Hypothalamus (tissue), 51 donors: ENCODE measurements at regions not wholly inside any gene's neighbourhood (a gene's known extent, or its start where the extent isn't known, plus 50 kb on each side); places are given as distances from the start of the nearest gene placed in this dataset.
A peak's percentile ranks its signal among the peaks of the same experiment; 100 is the strongest.

ENCODE experiments used
- DNase-seq, 51 donors: peaks; one replicate each; lab custom pipeline; 2025; lab: John Stamatoyannopoulos, UW

- no peak for DNase-seq
These were observed 186.7 kb upstream of the SLITRK2 start for GRCh38 chrX:145630806-145631435.

- DNase-seq, result no peak
These were observed 186.1 kb upstream of the SLITRK2 start for GRCh38 chrX:145631461-145631951.

DNA sequence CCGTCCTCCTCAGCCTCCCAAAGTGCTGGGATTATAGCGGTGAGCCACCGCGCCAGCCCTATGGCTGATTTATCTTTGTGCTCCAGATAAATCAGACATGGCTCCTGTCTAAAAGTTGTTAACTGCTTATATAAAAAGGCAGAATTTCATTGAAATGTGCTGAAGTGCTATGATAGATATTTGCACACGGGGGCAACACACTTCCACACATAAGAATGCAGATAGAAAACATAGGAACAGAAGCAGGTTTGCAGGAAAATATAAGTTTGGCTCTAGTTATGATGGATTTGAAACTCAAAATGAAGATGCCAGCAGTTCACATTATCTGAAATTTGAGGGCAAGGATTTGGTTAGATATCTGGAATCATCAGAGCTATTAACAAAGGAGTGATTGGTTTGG, 163.1 kb upstream of the SLITRK2 start:
- DNase-seq, result peak in 2 of 51 donors; percentile 0 to 12

DNA sequence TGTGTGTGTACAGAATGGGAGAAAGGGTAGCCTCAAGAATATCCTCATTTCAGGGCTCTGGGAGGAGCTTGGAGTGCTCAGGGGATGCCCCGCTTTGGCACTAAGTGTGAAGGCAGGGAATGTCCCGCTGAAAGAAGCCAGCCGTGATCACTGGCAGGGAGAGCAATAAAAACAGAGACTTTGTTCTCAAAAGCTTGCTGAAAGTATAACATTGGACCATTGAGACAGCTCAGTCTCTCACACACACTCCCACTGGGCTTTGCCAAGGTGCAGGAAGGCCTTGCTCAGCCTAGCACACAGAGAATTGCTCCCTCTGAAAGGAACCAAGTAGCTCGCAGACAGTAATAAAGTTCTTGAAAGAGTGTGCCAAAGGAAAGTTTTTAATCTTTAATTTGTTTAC, 143.8 kb upstream of the SLITRK2 start:
- DNase-seq, result peak in 21 of 51 donors; percentile 0 to 37 (median 3)

DNA sequence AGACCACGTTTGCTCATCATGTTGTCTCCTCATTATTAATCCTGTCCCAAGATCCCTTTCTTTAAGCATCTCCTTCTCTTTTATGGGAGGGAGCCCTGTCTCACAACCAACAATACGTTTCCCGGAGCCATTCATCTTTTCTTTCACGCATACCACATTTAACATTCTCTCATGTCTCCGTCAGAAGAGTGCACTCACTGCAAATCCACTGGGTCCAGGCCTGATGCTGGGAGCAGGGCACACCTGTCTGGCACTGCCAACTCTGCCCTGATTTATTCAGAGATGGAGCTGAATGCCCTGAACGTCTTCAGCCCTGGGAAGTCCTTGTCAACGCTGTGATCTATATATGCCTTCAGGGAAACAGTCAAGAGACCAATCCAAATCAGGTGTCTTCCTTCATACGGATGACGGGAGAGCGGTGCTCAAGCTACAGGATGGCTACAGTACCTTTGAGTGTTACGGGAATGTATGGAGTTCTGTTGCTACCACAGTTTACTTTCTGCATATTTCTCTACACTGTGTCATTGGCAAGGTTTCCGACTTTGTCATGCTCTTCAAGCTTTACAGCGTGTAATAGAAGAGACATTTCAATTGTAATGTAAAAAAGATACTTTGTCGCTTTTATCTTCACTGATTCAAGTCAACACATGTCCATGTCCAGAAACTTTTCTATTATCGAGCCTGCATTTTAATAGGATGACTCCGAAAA, 140.4 kb upstream of the SLITRK2 start:
- no peak for DNase-seq

DNA sequence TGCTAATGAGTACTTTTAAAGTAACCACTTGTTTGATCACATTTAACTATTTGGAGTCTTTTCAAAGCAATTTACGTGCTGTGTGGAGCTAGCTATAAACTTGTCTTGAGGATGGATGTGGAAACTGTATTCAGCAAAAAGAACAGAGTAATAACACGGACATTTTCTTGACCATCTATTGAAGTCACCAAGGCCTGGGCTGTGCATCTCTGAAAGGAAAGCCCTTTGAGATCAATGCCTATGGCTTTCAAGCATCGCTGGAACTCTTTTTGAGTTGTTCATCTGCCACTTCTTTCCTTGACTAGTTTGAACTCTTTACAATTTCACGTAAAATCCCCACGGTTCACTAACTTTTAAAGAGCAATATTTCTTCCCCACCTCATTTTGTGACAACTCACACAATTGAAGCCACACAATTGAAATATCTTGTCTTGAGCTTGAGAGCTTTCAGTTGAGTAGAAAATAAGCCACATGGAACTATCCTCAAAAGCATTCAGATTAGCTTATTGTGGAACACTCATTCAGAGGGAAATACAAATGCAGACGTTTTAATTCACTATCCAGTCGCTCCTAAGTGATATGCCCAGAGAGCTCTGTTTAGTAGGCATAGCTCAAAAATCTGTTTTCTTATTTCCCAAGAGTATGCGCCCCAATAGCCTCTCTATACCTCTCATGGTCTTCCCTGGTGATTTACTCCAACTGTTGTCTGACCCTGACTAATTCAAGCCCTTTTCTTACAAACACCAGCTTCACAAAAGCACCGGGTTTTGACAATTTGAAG, 134.9 kb upstream of the SLITRK2 start:
- DNase-seq, result no peak

DNA sequence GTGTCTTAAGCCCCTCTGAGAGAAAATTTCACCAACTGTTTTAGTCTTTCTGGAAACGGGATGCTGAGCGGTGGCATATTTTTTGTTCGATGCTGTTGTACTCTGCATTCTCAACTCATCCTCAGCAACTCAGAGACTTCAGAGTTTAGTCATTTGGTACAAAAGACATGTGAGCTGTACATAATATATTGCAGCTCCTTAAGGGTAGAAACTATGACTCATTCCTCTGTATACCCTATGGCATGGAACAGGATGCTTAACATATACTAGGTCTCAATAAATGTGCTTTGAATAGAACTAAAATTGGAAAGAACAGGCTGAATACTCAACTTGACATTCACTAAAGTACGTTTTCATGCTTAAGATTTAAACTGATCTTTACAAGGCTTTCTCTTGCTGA, 130.5 kb upstream of the SLITRK2 start:
- no peak for DNase-seq

GRCh38 chrX:145687707-145688106, 129.9 kb upstream of the SLITRK2 start:
- DNase-seq, result no peak

GRCh38 chrX:145694048-145694447, 123.6 kb upstream of the SLITRK2 start:
- DNase-seq, result no peak

GRCh38 chrX:145715641-145716138, 101.9 kb upstream of the SLITRK2 start:
- DNase-seq, result no peak

- DNase-seq, result no peak
These were observed 101.4 kb upstream of the SLITRK2 start for GRCh38 chrX:145716226-145716625.

GRCh38 chrX:145727476-145727875, 90.2 kb upstream of the SLITRK2 start:
- DNase-seq, result peak in 35 of 51 donors; percentile 0 to 69 (median 8)

- peak in 41 of 51 donors; percentile 1 to 67 (median 19) for DNase-seq
These were observed 88.0 kb upstream of the SLITRK2 start for GRCh38 chrX:145729635-145730034.

DNA sequence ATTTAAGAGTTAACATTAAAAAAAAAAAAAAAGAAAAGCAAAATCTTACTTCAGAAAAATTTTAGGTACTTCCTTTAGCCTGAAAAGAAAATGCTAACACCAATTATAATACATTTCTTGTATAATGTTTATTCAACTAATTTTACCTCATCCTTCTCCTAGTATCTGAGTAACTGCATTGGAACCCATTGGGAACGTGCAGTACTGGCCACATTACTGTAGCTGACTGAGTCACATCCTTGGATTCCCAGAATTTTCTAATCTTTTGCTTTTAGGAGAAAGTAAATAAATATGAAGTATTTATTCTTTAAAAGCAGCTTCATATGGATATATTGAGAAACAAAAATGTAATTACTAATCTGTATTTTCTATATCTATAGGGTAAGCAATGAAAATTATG, 82.6 kb upstream of the SLITRK2 start:
- DNase-seq, result no peak

DNA sequence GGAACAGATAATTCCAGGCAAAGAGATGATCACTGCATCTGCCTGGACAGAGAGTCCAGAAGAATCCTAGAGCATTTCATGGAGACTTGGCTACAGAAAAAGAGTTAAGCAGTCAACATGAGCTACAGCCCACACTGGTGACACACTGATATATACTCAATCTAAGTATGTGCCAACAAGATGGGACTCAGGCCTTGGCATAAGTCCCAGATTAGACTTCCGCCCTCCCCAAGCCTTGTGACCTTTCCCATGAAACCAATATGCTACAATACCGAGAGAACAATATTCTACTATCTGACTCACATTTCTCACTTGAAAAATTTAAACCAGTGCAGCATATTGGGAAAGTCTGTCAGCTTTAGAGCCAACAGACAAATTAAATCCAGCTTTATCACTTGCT, 65.7 kb upstream of the SLITRK2 start:
- DNase-seq, result no peak
